Inferior parietal cortex (tissue), 1 donor: ENCODE measurements at regions not wholly inside any gene's neighbourhood (a gene's known extent, or its start where the extent isn't known, plus 50 kb on each side); places are given as distances from the start of the nearest gene placed in this dataset.
"Not testable (repeated sequence)": the region's sequence is repeated elsewhere in the genome, so short reads cannot be mapped to it uniquely, and the experiment has no call there.

ENCODE experiments used
- DNase-seq: peaks from one replicate; pipeline ENCODE4 v3.0.0-alpha.2; 2016; ENCODE audit errors: extremely low spot score

DNA sequence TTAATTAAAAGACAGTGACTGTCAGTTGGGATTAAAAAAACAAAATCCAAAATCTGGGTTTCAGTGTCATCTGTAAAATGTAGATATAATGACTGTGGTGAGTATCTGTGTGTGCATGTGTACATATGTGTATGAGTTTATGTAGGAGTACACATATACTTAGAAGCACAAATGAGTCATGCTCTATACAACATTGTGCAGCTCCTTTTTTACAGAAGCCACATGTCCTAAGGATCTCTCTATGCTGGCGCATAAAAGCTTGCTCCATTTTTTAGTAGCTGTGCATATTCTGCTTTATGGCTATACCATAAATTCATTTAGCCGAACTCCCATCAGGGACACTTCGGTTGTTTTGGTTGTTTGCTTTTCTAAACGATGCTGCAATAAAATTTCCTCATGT lies 125.2 kb upstream of the EEF2KMT start:
- DNase-seq = no peak

DNA sequence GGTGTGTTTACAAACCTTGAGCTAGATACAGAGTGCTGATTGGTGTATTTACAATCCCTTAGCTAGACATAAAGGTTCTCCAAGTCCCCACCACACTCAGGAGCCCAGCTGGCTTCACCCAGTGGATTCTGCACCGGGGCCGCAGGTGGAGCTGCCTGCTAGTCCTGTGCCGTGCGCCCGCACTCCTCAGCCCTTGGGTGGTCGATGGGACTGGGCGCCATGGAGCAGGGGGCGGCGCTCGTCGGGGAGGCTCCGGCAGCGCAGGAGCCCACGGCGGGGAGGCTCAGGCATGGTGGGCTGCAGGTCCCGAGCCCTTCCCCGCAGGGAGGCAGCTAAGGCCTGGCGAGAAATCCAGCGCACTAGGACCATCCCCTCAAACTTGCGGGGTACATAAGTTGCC lies 124.2 kb upstream of the EEF2KMT start:
- not testable (repeated sequence) for DNase-seq

DNA sequence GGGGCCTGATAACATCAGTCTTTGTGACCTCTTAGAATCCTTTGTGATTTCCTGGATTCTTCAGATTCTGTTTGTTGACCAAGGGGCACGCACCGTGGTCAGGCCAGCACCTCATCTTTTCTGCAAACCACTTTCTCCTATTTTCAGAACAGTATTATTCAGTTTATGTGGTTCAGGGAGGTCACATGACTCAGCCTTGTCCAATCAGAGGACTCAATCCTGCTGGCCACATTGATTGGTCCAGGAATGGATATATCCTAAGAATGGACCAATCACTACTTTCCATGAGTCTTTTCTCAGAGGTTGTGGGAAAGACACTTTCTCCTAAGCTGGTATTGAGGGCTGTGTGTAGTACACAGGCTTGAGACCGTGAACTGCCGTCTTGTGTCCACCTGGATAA lies 123.1 kb upstream of the EEF2KMT start:
- DNase-seq = no peak

DNA sequence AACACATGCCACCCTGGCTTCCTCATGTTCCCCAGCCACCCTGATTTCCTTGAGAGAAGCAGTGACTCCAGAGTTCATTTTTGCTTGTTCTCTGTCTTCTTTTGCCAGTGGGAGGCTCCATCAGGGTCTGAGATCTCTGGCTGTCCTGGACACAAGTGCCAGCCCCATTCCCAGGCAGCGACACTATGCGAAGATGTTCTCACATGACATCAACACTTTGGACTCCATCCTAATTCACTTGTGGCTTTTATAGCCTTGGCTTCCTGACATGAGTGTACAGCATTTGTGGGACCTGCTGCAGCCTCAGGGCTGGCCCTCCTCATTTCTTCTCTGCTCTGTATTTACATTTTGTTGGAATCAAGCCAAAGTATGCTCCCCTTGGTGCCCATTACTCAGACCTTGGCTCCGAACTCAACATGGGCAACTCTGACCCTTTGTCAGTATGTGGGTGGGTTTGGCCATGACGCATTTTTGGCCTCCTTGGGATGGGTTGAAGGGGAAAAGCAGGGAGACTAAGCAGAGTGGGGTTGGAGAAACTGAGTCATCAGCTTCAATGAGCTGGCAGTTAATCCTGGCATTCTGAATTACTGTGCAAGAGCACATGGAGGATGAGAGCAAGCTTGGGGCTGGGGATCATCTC lies 119.0 kb upstream of the EEF2KMT start:
- no peak for DNase-seq

DNA sequence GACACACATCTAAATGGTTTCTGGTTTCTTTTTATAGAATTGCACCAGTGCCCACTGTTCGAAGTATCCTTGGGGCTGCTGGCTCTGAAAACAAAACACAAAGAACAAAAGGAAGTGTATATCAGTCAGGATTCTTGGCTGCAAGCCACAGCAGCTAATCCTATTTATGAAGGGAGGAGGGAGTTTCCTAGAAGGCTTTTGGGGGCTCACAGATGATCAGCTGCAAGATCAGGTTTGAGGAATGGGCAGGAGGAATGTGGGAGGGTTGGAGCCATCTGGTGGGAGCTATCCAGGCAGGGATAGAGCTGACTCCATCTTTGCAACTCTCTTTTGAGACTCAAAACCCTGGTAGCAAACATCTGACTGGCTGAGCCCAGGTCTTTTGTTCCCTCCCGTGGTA lies 118.3 kb upstream of the EEF2KMT start:
- no peak for DNase-seq

DNA sequence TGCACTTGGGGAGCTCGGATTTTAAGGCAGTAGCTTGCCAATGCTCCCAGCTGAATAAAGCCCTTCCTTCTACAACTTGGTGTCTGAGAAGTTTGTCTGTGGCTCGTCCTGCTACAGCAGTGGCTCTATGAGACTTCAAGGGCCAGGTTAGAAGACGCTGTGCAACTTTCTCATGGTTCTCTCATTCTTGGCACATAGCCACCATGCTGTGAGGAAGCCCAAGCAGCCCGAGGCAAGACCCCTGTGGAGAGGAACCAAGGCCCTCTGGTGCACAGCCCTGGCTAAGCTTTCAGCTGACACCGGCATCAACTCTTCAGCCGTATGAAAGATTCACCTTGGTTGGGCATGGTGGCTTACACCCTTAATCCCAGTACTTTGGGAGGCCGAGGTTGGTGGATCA lies 116.9 kb upstream of the EEF2KMT start:
- no peak for DNase-seq

DNA sequence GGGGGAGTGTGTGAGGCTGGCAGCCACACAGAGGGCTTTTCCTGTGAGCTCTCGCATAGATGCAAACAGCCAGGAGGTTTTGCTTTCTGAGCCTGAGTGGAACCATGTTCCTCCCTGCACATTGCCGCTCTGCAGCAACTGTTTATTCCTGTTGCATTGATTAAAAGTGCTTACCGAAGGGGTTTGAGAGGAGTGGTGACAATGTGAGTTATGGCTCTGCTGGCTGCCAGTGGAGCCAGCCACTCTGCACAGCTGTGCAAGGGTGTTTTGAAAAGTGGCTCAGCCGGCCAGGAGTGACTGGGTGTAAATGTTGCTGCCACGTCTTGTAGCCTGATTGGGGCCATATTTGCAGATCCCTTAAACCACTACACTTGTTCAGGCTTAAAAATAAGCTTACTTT lies 114.9 kb upstream of the EEF2KMT start:
- not testable (repeated sequence) for DNase-seq

DNA sequence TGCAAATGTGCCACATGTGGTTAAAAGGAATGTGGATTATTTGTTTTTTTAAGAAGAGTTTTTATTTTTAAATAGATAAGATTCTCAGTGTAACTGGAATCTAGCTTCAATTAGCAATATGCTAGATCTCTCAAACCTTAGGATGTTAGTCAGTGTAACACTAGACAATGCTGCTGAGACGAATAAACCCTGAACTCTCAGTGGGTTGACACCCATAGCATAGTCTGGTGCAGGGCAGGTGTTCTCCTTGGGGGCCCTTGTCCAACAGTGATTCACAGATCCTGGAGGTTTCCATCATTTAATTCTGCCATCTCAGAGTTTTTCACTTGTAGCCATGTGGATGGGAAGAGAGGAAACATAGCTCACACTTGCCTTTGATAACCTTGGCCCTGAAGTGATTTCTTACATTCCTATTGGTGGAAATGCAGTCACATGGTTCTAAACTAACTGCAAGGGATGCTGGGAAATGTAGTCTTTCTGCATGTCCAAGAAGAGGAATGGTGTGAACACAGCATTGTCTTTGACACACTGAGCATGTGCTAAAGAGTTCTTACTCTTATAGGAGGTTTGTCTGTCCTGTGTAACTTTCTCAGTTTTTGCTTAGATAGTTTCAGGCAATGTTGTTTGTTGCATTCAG lies 110.4 kb upstream of the EEF2KMT start:
- DNase-seq = peak; percentile 30

DNA sequence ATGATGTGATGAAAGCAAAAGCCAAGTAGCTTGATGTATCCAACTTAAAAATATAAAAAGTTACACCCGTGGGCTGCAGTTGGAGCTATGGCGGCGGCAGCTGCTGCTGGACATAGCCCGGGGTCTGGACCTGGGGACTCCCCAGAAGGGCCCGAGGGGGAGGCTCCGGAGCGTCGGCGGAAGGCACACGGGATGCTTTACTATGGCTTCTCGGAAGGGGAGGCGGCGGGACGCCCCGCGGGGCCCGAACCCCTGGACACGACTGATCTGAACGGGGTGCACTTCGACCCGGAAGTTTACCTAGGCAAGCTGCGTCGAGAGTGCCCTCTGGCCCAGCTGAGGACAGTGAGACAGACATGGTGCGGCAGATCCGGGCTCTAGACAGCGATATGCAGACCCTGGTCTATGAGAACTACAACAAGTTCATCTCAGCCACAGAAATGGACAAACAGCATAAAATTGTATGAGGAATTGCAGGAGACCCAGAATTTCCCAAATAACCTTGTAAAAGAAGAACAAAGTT lies 109.5 kb upstream of the EEF2KMT start:
- DNase-seq = no peak

DNA sequence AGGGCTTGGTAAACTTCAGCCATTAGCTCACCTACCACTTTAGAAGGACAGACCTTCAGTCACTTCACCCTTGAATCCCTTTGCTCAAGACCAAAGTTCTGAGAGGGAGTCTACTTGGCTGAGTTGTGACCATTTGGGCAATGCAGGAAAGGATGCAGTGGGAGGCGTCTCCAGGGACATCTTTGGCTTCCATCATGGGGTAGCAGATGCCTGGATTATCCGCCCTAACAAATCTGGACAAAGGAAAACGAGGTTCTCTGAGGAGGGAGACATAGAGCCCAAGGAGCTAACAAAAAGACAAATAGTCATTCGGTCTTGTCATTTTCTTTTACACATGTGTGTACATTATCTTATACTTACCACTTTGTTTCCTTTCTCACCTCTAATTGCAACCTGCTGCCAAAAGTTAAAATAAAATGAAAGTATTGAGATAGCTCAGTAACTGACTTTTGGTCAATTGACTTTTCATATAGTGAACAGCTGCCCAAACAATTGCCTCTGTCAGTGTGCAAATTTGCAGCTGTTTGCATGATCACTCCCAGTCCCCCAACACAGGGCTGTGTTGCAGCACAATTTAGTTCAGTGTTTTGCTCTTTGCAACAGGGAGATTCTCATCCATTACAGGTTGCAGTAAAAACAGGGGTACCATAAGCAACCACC lies 108.9 kb upstream of the EEF2KMT start:
- no peak for DNase-seq

DNA sequence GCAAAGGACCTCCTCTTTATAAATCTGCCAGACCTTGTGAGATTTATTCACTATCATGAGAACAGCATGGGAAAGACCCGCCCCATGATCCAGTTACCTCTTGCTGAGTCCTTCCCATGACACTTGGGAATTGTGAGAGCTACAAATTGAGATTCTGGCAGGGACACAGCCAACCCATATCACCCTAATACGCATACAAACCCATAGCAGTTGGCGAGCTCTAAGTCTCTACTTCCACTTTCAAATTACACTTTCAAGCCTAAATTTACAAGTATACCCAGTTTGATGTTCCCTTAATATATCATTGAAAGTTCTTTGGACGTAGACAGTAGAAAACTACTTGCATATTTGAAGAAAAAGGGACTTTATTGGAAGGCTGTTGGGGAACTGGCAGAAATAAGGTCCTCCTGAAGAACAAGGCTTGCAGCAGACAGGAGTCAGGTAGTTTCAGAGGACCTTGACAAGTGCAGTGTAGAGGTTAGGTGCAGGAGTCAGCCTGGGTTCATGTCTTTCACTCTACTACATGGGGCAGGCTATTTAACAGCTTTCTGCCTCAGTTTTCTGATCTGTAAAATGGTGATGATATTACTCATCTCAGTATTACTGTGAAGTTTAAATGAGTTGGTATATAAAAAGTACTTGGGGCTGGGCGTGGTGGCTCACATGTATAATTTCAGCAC lies 107.9 kb upstream of the EEF2KMT start:
- no peak for DNase-seq

DNA sequence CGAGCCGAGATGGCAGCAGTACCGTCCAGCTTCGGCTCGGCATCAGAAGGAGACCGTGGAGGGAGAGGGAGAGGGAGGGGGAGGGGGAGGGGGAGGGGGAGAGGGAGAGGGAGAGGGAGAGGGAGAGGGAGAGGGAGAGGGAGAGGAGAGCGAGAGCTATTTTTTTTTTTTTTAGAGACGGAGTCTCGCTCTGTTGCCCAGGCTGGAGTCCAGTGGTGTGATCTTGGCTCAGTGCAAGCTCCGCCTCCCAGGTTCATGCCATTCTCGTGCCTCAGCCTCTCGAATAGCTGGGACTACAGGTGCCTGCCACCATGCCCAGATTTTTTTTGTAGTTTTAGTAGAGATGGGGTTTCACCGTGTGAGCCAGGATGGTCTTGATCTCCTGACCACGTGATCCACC lies 106.1 kb upstream of the EEF2KMT start:
- not testable (repeated sequence) for DNase-seq

DNA sequence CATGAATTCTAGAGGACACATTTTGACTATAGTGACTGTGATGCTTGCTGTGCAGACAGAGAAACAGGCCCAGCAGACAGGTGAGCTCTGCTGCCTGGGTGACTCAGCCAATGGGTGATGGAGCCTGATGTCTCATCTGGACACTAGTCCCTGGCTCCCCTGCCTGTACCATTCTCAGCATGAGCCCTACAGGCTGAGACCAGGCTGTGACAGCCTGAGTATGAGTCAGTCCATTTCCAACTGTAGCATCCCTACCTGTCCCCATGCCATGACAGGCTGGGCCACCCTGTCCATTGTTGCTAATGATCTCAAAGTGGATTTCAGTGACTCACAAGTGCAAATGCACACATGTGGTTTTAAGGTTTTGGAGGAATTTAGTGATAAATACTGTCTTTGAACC lies 102.5 kb upstream of the EEF2KMT start:
- DNase-seq = no peak

DNA sequence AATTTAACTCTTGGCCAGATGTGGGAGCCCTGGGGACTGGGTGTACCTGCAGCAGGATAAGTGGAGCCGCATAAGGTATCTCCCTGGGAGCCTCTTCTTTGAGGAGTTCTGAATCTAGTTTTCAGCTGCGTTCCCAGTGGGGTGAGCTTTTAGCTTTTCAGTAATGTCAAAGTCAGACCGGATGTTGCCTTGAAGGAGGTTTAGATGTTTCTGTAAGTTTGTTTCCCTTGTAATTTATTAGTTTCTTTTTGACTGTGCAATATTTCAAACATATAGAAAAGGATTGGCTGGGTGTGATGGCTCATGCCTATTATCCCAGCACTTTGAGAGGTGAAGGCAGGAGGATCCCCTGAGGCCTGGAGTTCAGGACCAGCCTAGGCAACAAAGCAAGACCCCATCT lies 98.6 kb upstream of the EEF2KMT start:
- DNase-seq = no peak

DNA sequence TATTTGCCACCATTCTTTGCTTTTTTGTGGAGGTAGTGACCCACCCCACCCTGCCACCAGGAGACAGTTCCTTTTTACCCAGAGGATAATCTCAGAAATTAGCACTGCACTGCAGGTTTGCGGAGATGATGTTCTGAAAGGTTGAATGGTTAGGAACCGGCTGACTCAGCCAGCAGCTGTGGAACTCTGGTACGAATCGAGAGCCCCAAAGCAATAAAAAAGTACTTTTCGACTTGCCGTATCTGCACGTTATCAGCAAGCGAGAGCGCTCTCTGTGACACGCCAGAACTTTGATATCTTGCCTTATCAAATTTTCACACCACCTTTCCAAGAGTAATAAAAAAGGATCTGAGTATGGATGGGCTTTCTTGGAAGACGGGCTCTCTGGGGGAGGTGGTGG lies 96.3 kb upstream of the EEF2KMT start:
- DNase-seq = no peak

DNA sequence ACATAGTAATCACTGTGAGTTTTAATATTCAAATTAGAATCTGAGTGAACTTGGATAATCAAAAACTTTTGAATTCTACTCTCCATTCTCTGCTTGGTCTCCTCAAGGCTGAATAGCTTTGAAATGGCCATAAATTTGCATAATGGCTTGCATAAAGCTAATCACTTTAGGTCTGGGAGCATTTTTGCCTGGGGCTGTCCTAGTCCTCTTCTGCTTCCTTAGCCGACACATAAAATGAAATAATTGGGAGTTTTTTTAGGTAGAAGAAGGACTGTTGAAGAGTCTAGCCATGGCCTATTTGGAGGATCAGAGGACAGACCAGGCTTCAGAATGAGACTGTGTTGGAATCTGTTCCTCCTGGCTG lies 91.4 kb upstream of the EEF2KMT start:
- no peak for DNase-seq

DNA sequence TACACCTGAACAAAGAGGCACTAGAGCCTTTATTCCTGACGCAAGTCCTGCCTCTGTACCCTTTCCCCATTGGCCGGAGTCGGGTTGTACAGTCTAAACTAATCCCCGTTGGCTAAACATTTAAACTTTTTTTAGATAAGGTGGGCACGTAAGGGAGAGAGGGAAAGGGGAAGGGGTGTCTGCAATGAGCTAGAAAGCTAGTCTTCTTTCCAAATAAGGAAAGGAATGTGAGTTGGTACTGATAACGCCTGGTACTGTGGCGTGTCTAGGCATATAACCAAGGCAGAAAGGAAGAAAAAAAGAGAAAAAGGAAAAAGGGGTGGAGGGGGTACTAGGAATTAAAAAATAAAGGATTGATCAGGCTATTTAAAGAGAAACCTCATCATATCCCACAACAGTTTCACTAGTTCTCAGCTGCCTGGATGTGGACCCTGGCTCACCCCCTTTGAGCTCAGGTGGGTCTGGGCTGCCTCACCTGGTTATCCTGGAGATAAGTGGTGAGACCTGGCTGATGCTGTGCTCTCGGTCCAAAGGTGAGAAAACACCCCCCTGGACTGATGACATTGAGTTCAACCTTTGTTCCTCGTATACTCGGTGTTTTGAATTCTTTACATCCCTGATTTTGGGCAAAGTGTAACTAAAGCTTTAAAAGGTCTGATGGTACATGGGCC lies 90.9 kb upstream of the EEF2KMT start:
- no peak for DNase-seq

DNA sequence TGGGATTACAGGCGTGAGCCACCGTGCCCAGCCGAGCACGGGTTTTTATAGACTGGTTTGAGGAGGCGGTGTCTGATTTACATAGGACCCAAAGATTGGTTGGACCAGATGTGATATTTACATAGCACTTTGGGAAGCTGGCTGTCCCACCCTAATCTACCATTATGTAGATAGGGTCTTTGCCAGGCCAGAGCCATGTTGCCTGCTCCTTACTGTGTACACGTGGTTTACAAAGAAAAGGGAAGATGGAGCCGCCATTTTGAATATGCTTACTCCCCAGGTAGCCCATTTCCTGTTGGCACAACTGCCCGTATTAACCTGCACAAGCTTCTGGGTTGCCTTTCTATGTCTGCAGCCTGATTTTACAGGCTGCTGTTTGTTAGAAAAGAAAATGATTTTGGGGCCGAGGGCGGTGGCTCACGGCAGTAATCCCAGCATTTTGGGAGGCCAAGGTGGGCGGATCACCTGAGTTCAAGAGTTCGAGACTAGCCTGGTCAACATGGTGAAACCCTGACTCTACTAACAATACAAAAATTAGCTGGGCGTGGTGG lies 89.9 kb upstream of the EEF2KMT start:
- DNase-seq = no peak

DNA sequence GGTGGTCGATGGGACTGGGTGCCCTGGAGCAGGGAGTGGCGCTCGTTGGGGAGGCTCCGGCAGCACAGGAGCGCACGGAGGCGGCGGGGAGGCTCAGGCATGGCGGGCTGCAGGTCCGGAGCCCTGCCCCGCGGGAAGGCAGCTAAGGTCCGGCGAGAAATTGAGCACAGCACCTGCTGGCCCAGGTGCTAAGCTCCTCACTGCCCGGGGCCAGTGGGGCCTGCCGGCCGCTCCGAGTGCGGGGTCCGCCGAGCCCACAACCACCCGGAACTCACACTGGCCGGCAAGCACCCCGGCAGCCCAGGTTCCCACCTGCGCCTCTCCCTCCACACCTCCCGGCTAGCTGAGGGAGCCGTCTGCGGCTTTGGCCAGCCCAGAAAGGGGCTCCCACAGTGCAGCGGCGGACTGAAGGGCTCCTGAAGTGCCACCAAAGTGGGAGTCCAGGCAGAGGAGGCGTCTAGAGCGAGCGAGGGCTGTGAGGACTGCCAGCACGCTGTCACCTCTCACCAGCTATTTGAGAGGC lies 88.8 kb upstream of the EEF2KMT start:
- DNase-seq = no peak

DNA sequence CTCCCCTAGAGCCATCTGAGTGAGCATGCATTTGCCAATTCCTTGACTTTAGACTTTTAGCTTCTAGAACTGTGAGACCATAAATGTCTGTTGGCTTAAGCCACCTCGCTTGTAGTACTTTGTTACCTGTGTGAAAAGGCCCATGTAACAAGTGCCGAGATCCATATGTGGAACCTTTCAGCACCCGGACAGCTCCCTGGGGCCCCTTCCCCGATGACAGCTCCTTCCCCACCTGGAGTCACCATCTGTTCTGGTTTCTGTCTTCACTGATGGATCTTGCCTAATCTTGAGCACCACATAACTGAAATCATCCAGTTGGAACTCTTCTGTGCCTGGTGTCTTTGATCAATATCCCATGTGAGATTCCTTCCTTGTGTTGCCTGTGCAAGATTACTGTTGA lies 78.9 kb upstream of the EEF2KMT start:
- no peak for DNase-seq

DNA sequence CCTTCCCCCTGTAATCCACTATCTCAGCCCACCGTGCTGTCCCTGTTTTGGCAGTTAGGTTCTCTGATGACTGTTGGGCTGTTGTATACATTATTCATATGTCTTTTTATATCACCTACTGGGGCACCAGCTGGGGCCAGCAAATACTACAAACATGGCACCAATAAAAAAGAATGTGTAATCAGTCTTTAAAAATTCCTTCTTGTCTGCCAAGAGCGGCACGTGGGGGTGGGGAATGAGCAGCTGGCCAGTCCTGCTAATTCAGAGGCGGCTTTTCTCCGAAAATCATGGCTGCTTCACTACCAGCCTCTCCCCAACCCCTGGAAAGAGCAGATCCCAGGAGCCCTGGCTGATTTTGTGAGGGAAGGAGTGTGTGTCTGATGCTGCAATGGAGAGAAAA lies 77.7 kb upstream of the EEF2KMT start:
- peak; percentile 13 for DNase-seq

DNA sequence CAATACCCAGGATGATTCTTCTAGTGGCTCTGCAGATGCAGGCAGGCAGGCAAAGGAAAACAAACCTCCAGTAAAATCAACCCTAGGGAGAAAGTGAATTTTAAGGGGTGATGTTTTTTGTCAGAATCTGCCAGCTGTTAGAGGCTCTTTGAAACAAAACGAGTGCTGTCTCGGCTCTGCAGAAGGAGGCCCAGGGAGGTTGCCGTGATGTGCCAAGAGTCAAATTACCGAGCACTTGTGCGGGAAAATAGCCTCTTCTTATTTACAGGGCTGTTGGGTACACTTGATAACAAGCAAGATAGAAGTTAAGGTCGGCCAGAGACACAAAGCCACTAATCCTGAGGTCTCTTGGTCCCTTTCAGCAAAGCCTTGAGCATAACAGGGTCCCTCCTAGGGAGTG lies 68.9 kb upstream of the EEF2KMT start:
- no peak for DNase-seq
